ENCODE measurements at regions not wholly inside any gene's neighbourhood (a gene's known extent, or its start where the extent isn't known, plus 50 kb on each side); places are given as distances from the start of the nearest gene placed in this dataset.

DNA sequence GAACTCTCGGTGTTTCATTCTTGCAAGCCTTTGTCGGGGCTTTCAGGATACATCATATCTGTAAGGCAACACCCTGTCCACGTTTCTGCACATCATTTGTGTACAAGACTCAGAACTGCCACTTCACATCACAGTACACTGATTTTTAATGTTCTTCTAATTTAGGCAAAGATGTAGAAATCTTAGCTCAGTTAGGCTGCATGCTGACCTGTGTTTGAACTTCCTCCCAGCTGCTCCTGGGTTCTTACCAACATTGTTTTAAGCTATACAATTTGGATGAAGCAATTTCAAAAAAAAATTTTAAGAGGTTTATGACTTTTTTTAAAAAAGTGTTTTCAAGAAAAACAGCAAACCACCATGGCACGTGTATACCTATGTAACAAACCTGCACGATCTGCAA lies 1047.9 kb upstream of the SLC10A2 start:
- no peaks in the 10 kb centered on the region for H3K9me3 ChIP-seq (ENCODE audit: low read depth)
- in situ Hi-C loops (cut with MboI) = no loop called here
- no peak overlapping the region for H3K27ac ChIP-seq
- H3K27me3 ChIP-seq (replicated peaks; ENCODE audit: insufficient read depth) = no peaks in the 10 kb centered on the region
- no peaks in the 10 kb centered on the region for H3K9me2 ChIP-seq (ENCODE audit: insufficient read depth)
- no peak overlapping the region for H3K4me3 ChIP-seq
- no peaks in the 10 kb centered on the region for H3K4me1 ChIP-seq (ENCODE audit: insufficient read depth)
- no peaks in the 10 kb centered on the region for H3K79me2 ChIP-seq (ENCODE audit: insufficient read depth)
- TF ChIP-seq EZH2 (IDR thresholded peaks at IDR 0.05; ENCODE audit: insufficient read depth, poor library complexity, severe bottlenecking) = no peak
- no peak for TF ChIP-seq EZH2phosphoT487 (IDR thresholded peaks at IDR 0.05; ENCODE audit: insufficient read depth, low read depth)
- H3K36me3 ChIP-seq (ENCODE audit: low read depth) = no peaks in the 10 kb centered on the region
- no peak overlapping the region for H3K9ac ChIP-seq
- no peak overlapping the region for H2AFZ ChIP-seq
- no peaks in the 10 kb centered on the region for H3F3A ChIP-seq (ENCODE audit: insufficient read depth)
- 15 to 20% methylated on average over 5 of the region's 5 CpGs for WGBS, 2 experiments (ENCODE audit: low coverage in 1 of 2, low lambda C conversion rate in 2 of 2, missing lambda C conversion rate in 2 of 2)
- H4K20me1 ChIP-seq (ENCODE audit: insufficient read depth) = no peaks in the 10 kb centered on the region
- H3K4me2 ChIP-seq (ENCODE audit: unreplicated experiment) = no peak overlapping the region
- DNase-seq = no peak

GRCh38 chr13:104111031-104111430 lies 1044.8 kb upstream of the SLC10A2 start:
- Histone ChIP-seq H3K27me3 (replicated peaks; ENCODE audit: insufficient read depth) (no peaks in the 10 kb centered on the region), H3K4me3 (no peak overlapping the region), H3K4me1 (ENCODE audit: insufficient read depth) (no peaks in the 10 kb centered on the region), H3K9ac (no peak overlapping the region), H3K27ac (no peak overlapping the region), H3K9me2 (ENCODE audit: insufficient read depth) (no peaks in the 10 kb centered on the region), H3K79me2 (ENCODE audit: insufficient read depth) (no peaks in the 10 kb centered on the region), H3K36me3 (ENCODE audit: low read depth) (no peaks in the 10 kb centered on the region), H4K20me1 (ENCODE audit: insufficient read depth) (no peaks in the 10 kb centered on the region), H3K9me3 (ENCODE audit: low read depth) (no peaks in the 10 kb centered on the region), H3F3A (ENCODE audit: insufficient read depth) (no peaks in the 10 kb centered on the region), H2AFZ (no peak overlapping the region), H3K4me2 (ENCODE audit: unreplicated experiment) (no peak overlapping the region)
- WGBS, 2 experiments (ENCODE audit: low coverage in 1 of 2, low lambda C conversion rate in 2 of 2, missing lambda C conversion rate in 2 of 2) = 17 to 30% methylated on average over 1 of the region's 1 CpG
- TF ChIP-seq EZH2 (IDR thresholded peaks at IDR 0.05; ENCODE audit: insufficient read depth, poor library complexity, severe bottlenecking) (no peak), EZH2phosphoT487 (IDR thresholded peaks at IDR 0.05; ENCODE audit: insufficient read depth, low read depth) (no peak)
- DNase-seq = no peak
- in situ Hi-C loops (cut with MboI) = no loop called here

DNA sequence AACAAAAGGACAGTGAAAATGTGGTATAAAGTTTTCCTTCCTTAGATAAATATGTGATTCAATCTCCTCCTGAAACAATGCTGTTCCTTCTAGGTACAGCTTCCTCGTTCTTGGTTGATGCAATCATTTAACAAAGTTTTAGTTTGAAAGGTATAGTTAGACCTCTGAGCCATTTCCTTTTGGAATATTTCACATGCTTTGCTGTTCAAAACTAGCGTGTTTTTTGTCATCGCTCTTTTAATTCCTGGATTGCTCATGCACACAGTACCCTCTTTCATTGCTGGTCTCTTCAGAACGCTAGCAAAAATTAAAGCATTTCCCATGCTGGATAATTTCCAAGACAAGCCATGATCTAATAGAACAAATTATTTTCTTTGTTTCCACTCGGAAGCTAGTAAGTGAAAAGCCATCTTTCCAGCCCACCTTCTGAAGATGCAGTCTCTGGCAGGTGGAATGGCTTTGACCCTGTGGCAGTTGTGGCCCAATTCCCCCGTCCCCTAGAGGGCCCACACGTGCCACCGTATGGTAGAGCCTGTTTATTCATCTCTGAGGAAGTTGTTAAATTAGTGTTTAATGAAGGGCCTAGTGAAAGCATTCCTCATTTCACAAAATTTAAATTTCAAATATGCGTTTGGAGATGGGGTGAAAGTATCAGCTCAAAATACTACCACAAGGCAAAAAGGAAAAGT lies 1040.6 kb upstream of the SLC10A2 start:
- H3K4me3 ChIP-seq = no peak overlapping the region
- no peaks in the 10 kb centered on the region for H3K9me3 ChIP-seq (ENCODE audit: low read depth)
- H3K9me2 ChIP-seq (ENCODE audit: insufficient read depth) = no peaks in the 10 kb centered on the region
- no peaks in the 10 kb centered on the region for H3K4me1 ChIP-seq (ENCODE audit: insufficient read depth)
- DNase-seq = no peak
- H3K27ac ChIP-seq = no peak overlapping the region
- H3K36me3 ChIP-seq (ENCODE audit: low read depth) = no peaks in the 10 kb centered on the region
- H3K27me3 ChIP-seq (replicated peaks; ENCODE audit: insufficient read depth) = no peaks in the 10 kb centered on the region
- no peaks in the 10 kb centered on the region for H3K79me2 ChIP-seq (ENCODE audit: insufficient read depth)
- WGBS, 2 experiments (ENCODE audit: low coverage in 1 of 2, low lambda C conversion rate in 2 of 2, missing lambda C conversion rate in 2 of 2) = 34 to 38% methylated on average over 9 of the region's 9 CpGs
- TF ChIP-seq EZH2 (IDR thresholded peaks at IDR 0.05; ENCODE audit: insufficient read depth, poor library complexity, severe bottlenecking) (no peak), EZH2phosphoT487 (IDR thresholded peaks at IDR 0.05; ENCODE audit: insufficient read depth, low read depth) (no peak)
- no peak overlapping the region for H2AFZ ChIP-seq
- no peak overlapping the region for H3K4me2 ChIP-seq (ENCODE audit: unreplicated experiment)
- in situ Hi-C loops (cut with MboI) = no loop called here
- no peaks in the 10 kb centered on the region for H4K20me1 ChIP-seq (ENCODE audit: insufficient read depth)
- no peak overlapping the region for H3K9ac ChIP-seq
- no peaks in the 10 kb centered on the region for H3F3A ChIP-seq (ENCODE audit: insufficient read depth)

DNA sequence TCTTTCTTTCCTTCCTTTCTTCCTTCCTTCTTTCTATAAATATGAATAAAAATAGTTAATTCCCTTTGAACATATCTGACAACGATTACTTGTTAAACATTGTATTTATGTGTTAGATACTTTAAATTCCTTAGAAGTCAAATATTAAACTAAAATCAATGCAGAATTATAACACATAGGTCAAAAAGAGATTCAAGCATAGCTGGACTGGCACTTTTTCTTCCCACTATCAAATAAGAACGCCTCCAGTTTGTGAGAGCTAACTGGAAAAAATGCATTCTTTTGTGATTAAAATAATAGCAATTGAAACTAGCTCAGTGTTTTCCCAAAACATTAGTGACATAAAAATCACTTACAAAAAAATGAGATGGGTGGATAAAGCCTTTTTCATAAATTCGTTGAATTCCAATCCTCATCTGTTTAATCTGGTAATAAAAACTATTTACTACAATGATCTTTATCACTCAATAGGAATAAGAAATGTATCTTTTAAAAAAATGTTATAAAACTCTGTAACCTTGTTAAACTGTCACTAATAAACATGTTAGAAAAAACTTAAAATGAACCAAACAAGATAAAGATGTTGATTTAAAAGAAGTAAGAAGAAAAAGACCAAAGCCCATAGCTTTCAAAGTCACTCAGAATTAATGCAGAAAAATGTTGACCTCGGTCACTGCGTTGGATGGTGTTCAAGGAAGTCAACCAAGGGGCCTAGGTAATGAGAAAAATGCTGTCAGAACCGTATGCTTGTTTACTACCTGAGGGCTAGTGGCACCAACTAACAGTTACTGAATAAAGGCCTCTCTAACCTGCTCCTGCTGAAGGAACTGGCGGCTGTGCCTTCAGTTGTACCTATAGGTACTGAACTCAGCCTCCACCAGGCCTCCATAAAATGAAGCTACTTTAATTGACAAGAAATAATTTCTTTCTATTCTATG lies 1039.5 kb upstream of the SLC10A2 start:
- Histone ChIP-seq H3K27me3 (replicated peaks; ENCODE audit: insufficient read depth) (no peaks in the 10 kb centered on the region), H3K27ac (no peak overlapping the region), H3K9me2 (ENCODE audit: insufficient read depth) (no peaks in the 10 kb centered on the region), H3F3A (ENCODE audit: insufficient read depth) (no peaks in the 10 kb centered on the region), H3K9me3 (ENCODE audit: low read depth) (no peaks in the 10 kb centered on the region), H3K4me2 (ENCODE audit: unreplicated experiment) (no peak overlapping the region), H4K20me1 (ENCODE audit: insufficient read depth) (no peaks in the 10 kb centered on the region), H3K79me2 (ENCODE audit: insufficient read depth) (no peaks in the 10 kb centered on the region), H3K36me3 (ENCODE audit: low read depth) (no peaks in the 10 kb centered on the region), H3K4me1 (ENCODE audit: insufficient read depth) (no peaks in the 10 kb centered on the region), H3K4me3 (no peak overlapping the region), H2AFZ (no peak overlapping the region), H3K9ac (no peak overlapping the region)
- DNase-seq = no peak
- in situ Hi-C loops (cut with MboI) = no loop called here
- WGBS, 2 experiments (ENCODE audit: low coverage in 1 of 2, low lambda C conversion rate in 2 of 2, missing lambda C conversion rate in 2 of 2) = 9 to 11% methylated on average over 7 of the region's 7 CpGs
- TF ChIP-seq EZH2 (IDR thresholded peaks at IDR 0.05; ENCODE audit: insufficient read depth, poor library complexity, severe bottlenecking) (no peak), EZH2phosphoT487 (IDR thresholded peaks at IDR 0.05; ENCODE audit: insufficient read depth, low read depth) (no peak)
